Skeletal muscle satellite cell (primary cell): ENCODE measurements at regions not wholly inside any gene's neighbourhood (a gene's known extent, or its start where the extent isn't known, plus 50 kb on each side); places are given as distances from the start of the nearest gene placed in this dataset.

ENCODE experiments used
- H3K27me3 ChIP-seq: 2 replicates; pipeline ENCODE4 v1.7.0; 2013; ENCODE audit warnings: low read length; ENCODE audit not compliant: control insufficient read depth, insufficient read depth
- H3K36me3 ChIP-seq: 2 replicates; pipeline ENCODE4 v1.7.0; 2013; ENCODE audit warnings: mild to moderate bottlenecking, control low read depth, low read length; ENCODE audit not compliant: insufficient read depth
- H3K4me1 ChIP-seq: 2 replicates; pipeline ENCODE4 v1.7.0; 2013; ENCODE audit warnings: low read length; ENCODE audit not compliant: control insufficient read depth, insufficient read depth
- H3K4me2 ChIP-seq: 2 replicates; pipeline ENCODE4 v1.7.0; 2013; ENCODE audit warnings: mild to moderate bottlenecking, low read length
- H3K4me3 ChIP-seq: 2 replicates; pipeline ENCODE4 v1.7.0; 2013; ENCODE audit warnings: low read length
- H3K9ac ChIP-seq: 2 replicates; pipeline ENCODE4 v1.7.0; 2013; ENCODE audit warnings: mild to moderate bottlenecking, low read depth, low read length, moderate library complexity
- H3K9me3 ChIP-seq: replicated peaks from 2 replicates; pipeline ENCODE4 v1.7.0; 2013; ENCODE audit warnings: mild to moderate bottlenecking, control low read depth, low read length

DNA sequence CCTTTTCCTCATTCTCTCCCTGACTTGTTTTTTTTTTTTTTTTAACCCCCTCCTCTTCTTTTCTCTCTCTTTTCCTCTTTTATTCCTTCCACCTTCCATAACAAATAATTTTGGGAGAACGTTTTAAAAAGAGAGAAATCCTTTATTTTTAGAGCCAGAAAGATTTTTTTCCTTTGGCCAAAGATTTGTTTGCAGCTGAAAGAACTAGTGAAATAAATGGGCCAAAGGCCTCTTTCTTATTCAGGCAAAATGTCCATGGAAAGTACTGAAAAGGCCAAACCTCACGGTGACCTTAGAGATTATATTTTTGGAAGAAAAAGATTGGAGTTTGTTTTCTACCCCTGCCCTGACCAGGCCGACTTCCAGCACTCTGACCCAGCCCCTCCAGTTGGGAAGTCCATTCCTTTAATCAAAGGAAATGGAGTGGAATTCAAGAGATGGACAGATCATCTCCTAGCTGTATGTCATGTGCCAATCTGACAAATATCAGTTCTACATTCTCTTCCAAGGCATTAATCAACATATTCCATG is 214.3 kb upstream of the ADAMTS9 start:
- no peak overlapping the region for H3K9ac ChIP-seq
- H3K9me3 ChIP-seq = no peaks in the 10 kb centered on the region
- H3K36me3 ChIP-seq = no peaks in the 10 kb centered on the region
- no peak overlapping the region for H3K4me3 ChIP-seq
- H3K27me3 ChIP-seq = no peaks in the 10 kb centered on the region
- H3K4me2 ChIP-seq = no peak overlapping the region
- H3K4me1 ChIP-seq = no peaks in the 10 kb centered on the region

DNA sequence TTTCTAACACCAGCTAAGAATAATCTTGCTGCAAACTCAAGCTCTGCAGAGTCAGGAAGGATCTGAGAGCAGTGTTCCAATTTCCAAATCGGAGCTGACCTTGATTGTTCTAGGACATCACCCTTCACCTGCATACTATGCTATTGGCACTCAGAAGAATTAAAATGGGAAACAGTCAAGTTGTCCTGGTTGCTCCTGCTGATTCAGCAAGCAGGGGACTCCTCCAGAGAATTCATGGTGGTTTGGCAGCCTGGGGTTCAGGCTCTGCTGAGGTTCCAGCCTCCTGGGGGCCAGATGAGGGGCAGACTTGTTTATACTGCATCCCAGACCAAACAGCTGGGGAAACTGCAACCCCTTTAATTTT is 213.7 kb upstream of the ADAMTS9 start:
- no peaks in the 10 kb centered on the region for H3K4me1 ChIP-seq
- no peaks in the 10 kb centered on the region for H3K27me3 ChIP-seq
- no peaks in the 10 kb centered on the region for H3K9me3 ChIP-seq
- no peak overlapping the region for H3K4me3 ChIP-seq
- H3K4me2 ChIP-seq = no peak overlapping the region
- H3K36me3 ChIP-seq = no peaks in the 10 kb centered on the region
- no peak overlapping the region for H3K9ac ChIP-seq

DNA sequence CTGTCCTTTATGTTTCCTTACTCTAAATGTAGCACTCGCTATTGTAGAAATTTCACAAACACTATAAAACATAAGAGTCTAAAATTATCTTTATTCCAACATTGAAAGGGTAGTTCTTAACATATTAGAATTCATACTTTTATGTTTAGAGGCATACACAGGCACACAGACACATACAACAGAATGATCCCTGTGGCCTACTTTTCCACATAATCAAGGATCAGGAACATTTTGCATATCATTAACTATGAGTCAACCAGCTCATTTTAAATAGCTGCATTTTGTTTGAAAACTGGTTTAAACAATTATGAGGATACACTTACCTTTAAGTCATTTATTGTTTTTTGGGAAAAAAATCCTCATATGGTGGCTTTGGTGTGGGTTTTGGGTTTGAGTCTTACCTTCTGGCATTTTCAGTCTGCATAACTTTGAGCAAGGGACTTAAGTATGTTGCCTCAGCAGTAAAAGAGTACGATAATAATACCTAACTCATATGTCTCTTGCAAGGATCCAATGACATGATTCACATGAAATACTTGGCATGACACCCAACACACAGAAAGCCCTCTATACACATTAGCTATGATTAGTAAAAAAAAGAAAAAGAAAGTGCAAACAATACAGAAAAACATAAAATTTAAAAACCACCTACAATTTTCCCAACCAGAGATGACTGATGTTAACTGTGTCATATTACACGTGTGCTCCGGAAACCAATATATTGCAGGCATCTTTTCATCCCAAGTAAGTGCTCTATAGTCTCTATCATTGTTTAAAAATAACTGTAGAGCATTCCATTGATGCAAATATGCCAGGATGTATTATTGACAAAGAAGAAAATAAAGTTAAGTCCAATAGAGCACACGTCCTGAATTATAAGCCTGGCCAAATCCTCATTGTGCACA is 213.1 kb upstream of the ADAMTS9 start:
- H3K9ac ChIP-seq = no peak overlapping the region
- H3K27me3 ChIP-seq = no peaks in the 10 kb centered on the region
- H3K4me1 ChIP-seq = no peaks in the 10 kb centered on the region
- no peak overlapping the region for H3K4me2 ChIP-seq
- H3K4me3 ChIP-seq = no peak overlapping the region
- H3K36me3 ChIP-seq = no peaks in the 10 kb centered on the region
- H3K9me3 ChIP-seq = no peaks in the 10 kb centered on the region

DNA sequence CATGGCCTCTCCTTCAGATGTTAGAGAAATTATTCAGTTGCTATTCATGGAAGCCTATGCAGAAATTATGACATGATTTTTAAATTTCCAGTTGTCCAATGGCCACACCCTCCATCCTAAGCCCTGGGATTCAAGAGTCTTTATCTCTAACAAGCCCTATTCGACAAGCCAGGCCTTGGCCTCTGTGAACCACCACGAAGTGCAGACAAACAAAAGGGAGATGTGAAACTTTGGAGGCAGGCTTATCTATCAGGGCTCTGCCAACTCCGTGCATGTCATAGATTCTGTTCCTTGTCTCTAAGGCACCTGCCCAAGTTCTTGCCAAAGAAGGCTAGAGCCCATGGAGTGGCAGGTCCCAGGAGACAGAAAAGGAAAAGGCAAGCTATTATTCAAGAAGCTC is 212.4 kb upstream of the ADAMTS9 start:
- Histone ChIP-seq H3K9ac (no peak overlapping the region), H3K36me3 (no peaks in the 10 kb centered on the region), H3K4me1 (no peaks in the 10 kb centered on the region), H3K4me2 (no peak overlapping the region), H3K4me3 (no peak overlapping the region), H3K27me3 (no peaks in the 10 kb centered on the region), H3K9me3 (no peaks in the 10 kb centered on the region)

DNA sequence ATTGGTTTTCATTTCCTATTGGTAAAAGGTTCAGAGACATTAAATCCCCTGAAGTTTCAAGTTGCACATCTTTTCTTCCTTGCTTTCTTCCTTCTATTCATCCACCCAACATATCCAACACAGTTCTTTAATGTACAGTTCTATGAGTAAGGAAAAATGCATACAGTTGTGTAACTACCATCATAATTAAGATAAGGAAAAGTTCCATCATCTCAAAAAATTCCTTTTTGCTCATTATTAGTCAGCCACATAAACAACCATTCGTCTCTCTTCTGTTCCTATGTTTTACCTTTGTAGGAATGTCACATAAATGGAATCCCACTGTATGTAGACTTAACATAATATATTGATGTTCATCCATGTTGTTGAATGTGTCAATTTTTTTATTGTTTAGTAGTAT is 211.1 kb upstream of the ADAMTS9 start:
- Histone ChIP-seq H3K4me1 (no peaks in the 10 kb centered on the region), H3K36me3 (no peaks in the 10 kb centered on the region)

DNA sequence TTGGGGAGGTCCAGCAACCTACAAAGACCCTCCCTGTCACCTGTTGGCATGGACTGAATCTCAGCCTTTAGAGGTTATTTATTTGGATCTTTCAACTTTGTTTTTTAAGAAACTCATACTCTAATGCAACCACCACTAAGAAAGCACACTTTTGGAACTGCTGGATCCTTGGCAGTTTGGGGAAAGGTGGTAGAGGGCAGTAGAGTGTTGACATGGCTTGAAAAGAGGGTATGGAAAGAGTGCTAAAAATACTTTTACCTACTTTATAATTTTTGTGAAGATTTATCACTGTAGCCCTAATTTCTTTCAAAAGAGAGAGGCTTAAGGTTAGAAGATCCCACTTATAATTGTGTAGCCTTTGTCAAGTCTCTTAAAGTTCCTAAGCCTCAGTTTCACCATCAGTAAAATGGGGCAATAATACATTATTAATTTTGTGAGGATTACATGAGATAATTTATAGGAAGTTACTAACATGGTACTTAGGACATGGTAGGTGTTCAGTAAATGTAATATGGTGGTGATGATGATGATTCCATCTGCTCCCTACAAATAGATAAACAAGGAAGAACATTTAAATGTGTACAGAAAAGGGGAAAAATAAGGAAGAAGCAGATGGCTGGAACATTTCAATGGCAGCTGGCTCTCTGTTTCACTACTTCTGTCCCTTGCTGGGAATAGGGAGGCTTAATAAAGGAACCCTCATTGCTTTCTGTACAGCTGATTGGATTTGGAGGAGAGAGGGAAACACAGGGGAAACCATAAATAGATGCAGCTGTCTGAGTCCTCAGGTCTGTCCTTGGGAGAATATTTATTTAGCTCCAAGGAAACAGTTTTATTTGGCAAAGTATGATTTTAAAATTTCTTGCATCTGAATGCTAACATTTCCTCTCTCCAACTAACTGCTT is 208.4 kb upstream of the ADAMTS9 start:
- Histone ChIP-seq H3K4me1 (no peaks in the 10 kb centered on the region), H3K9ac (no peak overlapping the region), H3K27me3 (no peaks in the 10 kb centered on the region), H3K4me2 (no peak overlapping the region), H3K36me3 (no peaks in the 10 kb centered on the region), H3K9me3 (no peaks in the 10 kb centered on the region), H3K4me3 (no peak overlapping the region)

More for the DNA sequence above, 211.1 kb upstream of the ADAMTS9 start:
- Histone ChIP-seq H3K4me2 (no peak overlapping the region), H3K27me3 (no peaks in the 10 kb centered on the region), H3K9ac (no peak overlapping the region), H3K9me3 (no peaks in the 10 kb centered on the region), H3K4me3 (no peak overlapping the region)

DNA sequence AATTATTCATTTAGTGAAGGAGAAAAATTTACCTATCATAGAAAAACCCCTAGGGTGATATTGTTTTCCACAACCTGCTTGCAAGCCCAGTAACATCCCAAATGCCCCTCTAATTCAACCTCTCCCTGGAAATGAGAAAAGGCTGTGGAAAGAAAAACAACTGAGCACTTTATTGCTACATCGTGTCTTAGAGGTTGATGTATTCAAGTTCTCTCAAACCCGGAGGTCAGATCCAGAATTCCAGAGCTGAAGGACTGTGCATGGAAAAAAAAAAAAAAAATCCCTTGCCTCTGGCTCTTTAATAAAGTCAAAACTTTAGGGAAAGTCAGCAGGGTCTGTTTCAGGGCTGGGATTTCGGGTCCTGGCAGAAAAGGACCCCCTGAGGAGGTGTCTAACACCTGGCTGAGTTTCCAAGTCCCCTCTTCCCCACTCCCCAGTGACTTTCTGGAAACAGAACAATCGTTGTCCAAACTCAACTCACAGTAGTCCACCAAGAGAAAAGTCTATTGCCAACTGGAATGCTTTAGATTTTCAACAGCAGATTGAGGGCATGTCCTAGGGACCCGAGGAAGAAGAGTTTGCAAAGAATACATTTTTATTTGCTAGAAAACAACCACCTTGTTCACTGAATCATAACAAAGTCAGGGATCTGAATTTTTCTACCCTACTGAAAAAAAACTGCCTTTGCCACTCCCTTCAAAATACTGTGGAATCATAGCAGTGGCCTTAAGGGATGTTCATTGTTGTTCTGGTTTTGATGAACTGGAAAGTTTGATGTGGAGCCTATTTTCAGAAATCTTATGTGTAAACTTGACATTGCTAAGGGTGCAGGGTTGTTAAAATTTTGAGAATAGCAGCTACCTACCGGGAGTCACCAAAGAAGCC is 207.5 kb upstream of the ADAMTS9 start:
- Histone ChIP-seq H3K27me3 (no peaks in the 10 kb centered on the region), H3K36me3 (no peaks in the 10 kb centered on the region), H3K9me3 (no peaks in the 10 kb centered on the region), H3K4me1 (no peaks in the 10 kb centered on the region), H3K9ac (no peak overlapping the region), H3K4me3 (no peak overlapping the region), H3K4me2 (no peak overlapping the region)

DNA sequence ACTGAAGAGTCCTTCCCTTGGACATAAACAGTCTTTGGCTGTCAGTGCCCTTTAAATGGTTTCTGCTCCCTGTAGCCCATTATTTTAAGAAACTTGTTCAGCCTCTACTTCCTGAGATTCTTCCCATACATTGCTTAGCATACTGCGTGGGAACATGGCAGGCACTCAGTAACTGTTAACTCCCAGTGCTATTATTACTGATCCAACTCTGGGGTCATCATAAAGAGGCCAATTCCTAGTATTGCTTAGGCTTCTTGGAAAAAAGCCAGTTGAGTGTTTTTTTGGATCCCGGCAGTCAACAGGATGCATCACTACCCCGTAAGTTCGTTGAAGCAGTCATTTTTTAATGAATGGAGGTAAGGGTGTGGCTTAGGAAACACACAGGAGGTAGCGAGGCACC is 206.2 kb upstream of the ADAMTS9 start:
- Histone ChIP-seq H3K4me3 (no peak overlapping the region), H3K4me1 (no peaks in the 10 kb centered on the region), H3K36me3 (no peaks in the 10 kb centered on the region), H3K27me3 (no peaks in the 10 kb centered on the region), H3K9me3 (no peaks in the 10 kb centered on the region), H3K9ac (no peak overlapping the region), H3K4me2 (no peak overlapping the region)

DNA sequence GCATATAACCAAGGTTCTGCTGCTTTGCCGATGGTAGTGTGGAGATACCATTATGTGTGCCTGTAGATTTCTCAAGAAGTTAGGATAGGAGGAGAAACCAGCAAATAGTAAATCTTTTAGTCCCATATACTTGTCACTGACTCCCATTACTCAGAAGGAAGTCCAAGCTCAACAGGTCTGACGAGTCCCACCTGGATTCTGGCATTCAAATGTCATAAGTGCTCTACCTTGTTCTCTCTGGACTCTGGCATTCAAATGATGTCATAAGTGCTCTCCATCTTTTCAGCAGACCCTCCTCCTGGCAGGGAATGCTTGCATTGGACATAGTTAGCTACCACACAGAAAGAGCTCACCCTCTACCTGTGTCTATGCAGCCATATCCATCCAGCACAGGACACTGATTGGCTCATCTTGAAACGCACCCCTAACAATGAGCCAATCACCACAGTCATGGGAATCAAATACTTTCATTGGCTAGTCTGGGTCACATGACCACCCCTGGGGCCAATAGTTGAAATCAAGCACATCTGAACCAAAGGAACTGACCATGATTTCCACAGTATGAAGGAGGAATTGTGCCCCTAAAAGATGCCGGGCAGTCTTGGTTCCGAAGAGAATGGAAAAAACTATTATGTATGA is 205.0 kb upstream of the ADAMTS9 start:
- H3K4me1 ChIP-seq = no peaks in the 10 kb centered on the region
- no peak overlapping the region for H3K9ac ChIP-seq
- H3K9me3 ChIP-seq = no peaks in the 10 kb centered on the region
- no peaks in the 10 kb centered on the region for H3K36me3 ChIP-seq
- H3K27me3 ChIP-seq = no peaks in the 10 kb centered on the region
- no peak overlapping the region for H3K4me2 ChIP-seq
- H3K4me3 ChIP-seq = no peak overlapping the region

DNA sequence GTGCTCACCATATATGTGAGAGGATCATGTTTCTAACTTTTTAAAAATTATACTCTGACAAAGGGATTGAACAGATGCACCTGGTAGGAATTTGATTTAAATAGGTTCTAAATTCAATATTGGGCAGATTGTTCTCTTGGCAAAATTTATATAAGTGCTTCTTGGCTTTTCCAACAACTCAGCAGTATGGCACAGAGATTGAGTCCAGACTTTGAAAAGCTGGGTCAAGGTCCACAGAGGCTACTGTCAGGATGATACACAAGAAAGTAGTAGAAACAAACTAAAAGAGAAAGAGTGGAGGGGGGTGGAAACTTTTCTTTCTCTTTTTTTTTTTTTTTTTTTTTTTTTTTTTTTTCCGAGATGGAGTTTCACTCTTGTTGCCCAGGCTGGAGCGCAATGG is 203.2 kb upstream of the ADAMTS9 start:
- H3K4me2 ChIP-seq = no peak overlapping the region
- H3K36me3 ChIP-seq = no peaks in the 10 kb centered on the region
- H3K9me3 ChIP-seq = no peaks in the 10 kb centered on the region
- no peaks in the 10 kb centered on the region for H3K4me1 ChIP-seq
- H3K4me3 ChIP-seq = no peak overlapping the region
- H3K9ac ChIP-seq = no peak overlapping the region
- H3K27me3 ChIP-seq = no peaks in the 10 kb centered on the region
